B cell (primary cell): ENCODE measurements at regions not wholly inside any gene's neighbourhood (a gene's known extent, or its start where the extent isn't known, plus 50 kb on each side); places are given as distances from the start of the nearest gene placed in this dataset.

ENCODE experiments used
- CTCF ChIP-seq: fragments of 200-600 bp; IDR thresholded peaks from one replicate; pipeline ENCODE4 v1.8.0; 2022; ENCODE audit warnings: antibody characterized with exemption, mild to moderate bottlenecking
- EZH2 ChIP-seq: IDR thresholded peaks from 2 replicates; pipeline ENCODE4 v1.6.1; 2012; ENCODE audit warnings: borderline replicate concordance, low read depth, mild to moderate bottlenecking, moderate library complexity, low read length; ENCODE audit not compliant: insufficient read depth, poor library complexity, severe bottlenecking

GRCh38 chr1:118339400-118340124 lies 154.5 kb upstream of the SPAG17 start:
- TF ChIP-seq CTCF (no peak), EZH2 (no peak)
